Astrocyte of the spinal cord (primary cell): ENCODE measurements at regions not wholly inside any gene's neighbourhood (a gene's known extent, or its start where the extent isn't known, plus 50 kb on each side); places are given as distances from the start of the nearest gene placed in this dataset.

Experiments
- DNase-seq: peaks from one replicate; pipeline ENCODE4 v3.0.0; 2011; ENCODE audit warnings: low read depth, low spot score
- H3K4me3 ChIP-seq: 2 replicates; pipeline ENCODE4 v1.5.1; 2011; ENCODE audit warnings: low read depth, mild to moderate bottlenecking, low read length, moderate library complexity
- in situ Hi-C: cut with HindIII; loops from 2 replicates; pipeline ENCODE4 v1.10.0; 2017; ENCODE audit warnings: low sequenced_read_pairs
- TF ChIP-seq, protein P1 (sequence below): IDR thresholded peaks from 2 replicates; pipeline ENCODE4 v1.5.1; 2012; ENCODE audit warnings: low read depth, mild to moderate bottlenecking, low read length, inconsistent platforms

DNA sequence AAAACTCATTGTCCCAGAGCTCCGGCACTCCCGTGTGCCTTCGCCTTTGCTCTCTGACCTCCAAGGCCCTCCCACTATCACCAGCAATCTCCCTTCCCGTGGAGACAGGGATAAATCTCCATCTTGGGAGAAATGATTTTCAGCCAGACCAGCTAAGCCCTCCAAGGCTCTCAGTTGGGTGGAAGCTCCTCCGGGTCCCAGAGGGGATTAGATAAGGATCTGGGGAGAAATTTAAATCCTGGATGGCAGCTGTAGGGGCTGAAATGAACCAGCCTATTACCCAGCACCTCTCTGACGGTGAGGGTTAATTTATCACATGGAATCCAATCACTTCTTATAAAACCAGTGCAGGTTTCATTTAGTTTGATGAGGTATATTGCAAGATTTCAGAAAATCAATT lies 366.2 kb downstream of the FBXW7 start:
- in situ Hi-C loops = no loop called here
- no peak for DNase-seq
- TF ChIP-seq, protein P1, sequence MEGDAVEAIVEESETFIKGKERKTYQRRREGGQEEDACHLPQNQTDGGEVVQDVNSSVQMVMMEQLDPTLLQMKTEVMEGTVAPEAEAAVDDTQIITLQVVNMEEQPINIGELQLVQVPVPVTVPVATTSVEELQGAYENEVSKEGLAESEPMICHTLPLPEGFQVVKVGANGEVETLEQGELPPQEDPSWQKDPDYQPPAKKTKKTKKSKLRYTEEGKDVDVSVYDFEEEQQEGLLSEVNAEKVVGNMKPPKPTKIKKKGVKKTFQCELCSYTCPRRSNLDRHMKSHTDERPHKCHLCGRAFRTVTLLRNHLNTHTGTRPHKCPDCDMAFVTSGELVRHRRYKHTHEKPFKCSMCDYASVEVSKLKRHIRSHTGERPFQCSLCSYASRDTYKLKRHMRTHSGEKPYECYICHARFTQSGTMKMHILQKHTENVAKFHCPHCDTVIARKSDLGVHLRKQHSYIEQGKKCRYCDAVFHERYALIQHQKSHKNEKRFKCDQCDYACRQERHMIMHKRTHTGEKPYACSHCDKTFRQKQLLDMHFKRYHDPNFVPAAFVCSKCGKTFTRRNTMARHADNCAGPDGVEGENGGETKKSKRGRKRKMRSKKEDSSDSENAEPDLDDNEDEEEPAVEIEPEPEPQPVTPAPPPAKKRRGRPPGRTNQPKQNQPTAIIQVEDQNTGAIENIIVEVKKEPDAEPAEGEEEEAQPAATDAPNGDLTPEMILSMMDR = no peak
- no peak overlapping the region for H3K4me3 ChIP-seq

DNA sequence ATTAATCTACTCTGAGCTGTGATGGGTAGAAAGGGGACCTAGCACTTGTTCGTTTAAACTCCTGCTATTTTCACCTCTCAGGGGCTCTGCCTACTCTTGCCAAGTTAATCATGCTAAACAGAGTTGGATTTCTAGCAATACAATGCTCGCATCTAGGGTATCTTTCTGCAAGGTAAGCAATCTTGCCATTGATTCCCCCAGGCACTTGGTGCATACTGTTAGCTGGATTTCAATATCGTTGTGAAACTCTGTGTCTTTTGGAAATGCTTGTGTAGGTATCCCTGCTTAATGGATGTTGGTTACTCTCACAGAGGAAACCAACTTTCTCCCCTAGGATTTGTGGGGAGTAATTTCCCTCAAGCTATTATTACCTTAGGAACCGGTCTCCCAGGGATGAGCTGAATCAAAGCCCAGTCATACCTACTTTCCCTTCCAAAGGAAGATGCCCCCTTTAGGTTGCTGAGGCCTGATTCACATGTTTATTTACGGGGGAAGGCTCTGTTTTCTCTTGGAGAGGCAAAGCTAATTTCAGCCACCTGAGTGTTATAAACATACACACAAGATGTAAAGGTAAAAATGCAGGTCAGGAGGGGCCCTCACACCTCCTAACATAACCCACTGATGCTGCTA lies 366.8 kb downstream of the FBXW7 start:
- TF ChIP-seq, protein P1 = no peak
- in situ Hi-C loops = no loop called here

DNA sequence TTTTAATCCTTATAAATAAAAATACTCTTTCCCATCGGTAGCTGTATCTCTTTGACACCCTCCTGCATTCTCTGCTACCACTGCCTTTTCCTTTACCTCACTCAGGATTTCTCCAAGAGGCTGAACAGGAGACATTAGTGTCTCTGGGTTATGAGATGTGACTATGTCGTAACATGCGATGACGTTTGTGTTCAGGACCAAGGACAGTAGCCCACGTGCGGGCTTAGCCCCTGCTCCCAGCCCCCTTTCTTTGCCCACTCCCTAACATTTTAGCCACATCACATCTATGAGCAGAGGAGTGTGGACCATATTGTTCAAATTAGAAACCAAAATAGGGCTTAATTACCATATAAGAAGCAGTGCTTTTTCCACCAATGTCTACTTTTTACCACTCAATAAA lies 369.3 kb downstream of the FBXW7 start:
- in situ Hi-C loops = no loop called here
- no peak for DNase-seq
- no peak overlapping the region for H3K4me3 ChIP-seq
- TF ChIP-seq, protein P1 = no peak

More for the DNA sequence above, 366.8 kb downstream of the FBXW7 start:
- no peak for DNase-seq
- H3K4me3 ChIP-seq = no peak overlapping the region

DNA sequence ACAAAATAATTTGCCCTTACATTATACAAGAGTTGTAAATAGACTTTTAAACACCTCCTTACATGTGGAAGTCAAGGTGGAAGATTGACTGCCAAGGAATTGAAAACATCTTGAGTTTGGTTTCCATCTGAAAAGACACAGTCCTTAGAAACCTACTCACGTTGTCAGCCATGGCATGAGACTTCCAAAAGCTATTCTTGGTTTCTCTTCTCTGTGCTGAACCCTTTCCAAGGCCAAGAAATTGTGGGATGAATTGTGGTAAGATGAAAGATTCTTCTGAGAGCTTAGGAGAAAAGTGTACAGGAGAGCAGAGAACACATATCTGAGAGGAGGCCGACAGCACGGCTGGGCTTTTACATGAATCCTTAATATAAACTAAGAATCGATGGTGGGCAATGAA lies 370.0 kb downstream of the FBXW7 start:
- no peak for DNase-seq
- TF ChIP-seq, protein P1 = no peak
- no peak overlapping the region for H3K4me3 ChIP-seq
- in situ Hi-C loops = no loop called here

DNA sequence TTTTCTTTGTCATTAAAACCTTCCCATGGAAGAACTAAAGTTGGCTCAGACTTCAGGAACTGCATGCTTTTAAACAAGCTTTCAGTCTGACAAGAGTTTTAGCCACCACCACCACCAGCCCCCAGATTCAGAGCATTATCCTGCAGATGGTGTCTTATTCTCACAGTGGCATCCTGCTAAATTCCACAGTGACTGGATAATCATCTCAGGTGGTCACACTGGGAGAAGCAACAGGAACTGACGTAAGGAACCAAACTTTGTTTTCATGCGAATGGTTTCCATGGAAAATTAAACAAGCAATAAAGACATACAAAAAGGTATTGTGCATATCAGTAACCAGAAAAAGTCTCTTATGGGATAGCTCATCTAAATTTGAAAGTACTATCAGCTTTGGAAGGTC lies 370.7 kb downstream of the FBXW7 start:
- H3K4me3 ChIP-seq = no peak overlapping the region
- in situ Hi-C loops = no loop called here
- DNase-seq = no peak
- TF ChIP-seq, protein P1 = no peak

DNA sequence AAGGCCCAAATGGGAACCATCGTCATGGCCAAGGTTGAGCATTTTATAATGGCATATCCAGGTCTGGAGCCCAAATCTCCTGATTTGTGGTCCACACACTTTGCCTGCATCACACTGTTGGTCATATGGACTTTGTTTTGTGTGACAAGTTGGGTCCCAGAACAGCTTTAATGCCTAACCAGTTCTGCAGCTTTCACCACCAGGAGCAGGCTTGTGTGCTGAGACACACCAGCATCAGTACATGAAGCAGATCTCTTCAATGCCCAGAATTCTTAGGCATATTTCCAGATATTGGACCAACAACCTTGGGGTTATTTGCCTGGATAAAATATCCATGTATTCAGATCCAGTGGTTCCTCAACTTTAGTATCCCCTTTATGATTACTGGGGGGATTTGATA lies 371.3 kb downstream of the FBXW7 start:
- H3K4me3 ChIP-seq = no peak overlapping the region
- no peak for DNase-seq
- in situ Hi-C loops = no loop called here
- TF ChIP-seq, protein P1 = no peak

DNA sequence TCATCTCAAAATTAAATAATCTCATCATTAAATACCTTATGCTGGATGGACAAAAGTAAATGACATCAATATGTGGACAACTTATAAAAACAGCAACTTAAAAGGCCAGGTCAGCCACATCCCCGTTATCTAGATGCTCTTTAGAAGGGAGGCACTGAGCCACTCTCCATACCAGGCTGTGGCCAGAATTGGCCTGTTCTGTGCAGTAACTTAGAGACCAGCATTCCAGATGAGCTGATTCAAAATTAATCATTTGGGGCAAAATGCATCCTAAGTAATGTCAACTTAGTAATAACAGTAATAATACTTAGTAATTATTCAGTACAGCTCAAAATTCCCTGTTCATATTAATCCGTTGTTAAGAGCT lies 373.6 kb downstream of the FBXW7 start:
- TF ChIP-seq, protein P1 = no peak
- H3K4me3 ChIP-seq = no peak overlapping the region
- DNase-seq = no peak
- in situ Hi-C loops = no loop called here
